GM23248 (cell line): ENCODE measurements at regions not wholly inside any gene's neighbourhood (a gene's known extent, or its start where the extent isn't known, plus 50 kb on each side); places are given as distances from the start of the nearest gene placed in this dataset.

Experiments used
- DNase-seq: peaks from one replicate; pipeline ENCODE4 v3.0.0-alpha.2; 2015
- H2AFZ ChIP-seq: fragments of 200-600 bp; sonication (generic); 2 replicates; pipeline ENCODE4 v1.6.1; 2016; ENCODE audit warnings: antibody characterized with exemption
- H3F3A ChIP-seq: fragments of 200-600 bp; sonication (generic); 2 replicates; pipeline ENCODE4 v1.6.1; 2016; ENCODE audit warnings: mild to moderate bottlenecking, antibody characterized with exemption, mixed run types; ENCODE audit not compliant: insufficient read depth
- H3K27ac ChIP-seq: fragments of 200-600 bp; sonication (generic); 2 replicates; pipeline ENCODE4 v1.5.1; 2016; ENCODE audit warnings: mild to moderate bottlenecking
- H3K27me3 ChIP-seq: fragments of 200-600 bp; sonication (generic); replicated peaks from 2 replicates; pipeline ENCODE4 v1.6.1; 2016; ENCODE audit warnings: mild to moderate bottlenecking; ENCODE audit not compliant: insufficient read depth
- H3K36me3 ChIP-seq: fragments of 200-600 bp; sonication (generic); 2 replicates; pipeline ENCODE4 v1.6.1; 2016; ENCODE audit warnings: low read depth, mild to moderate bottlenecking
- H3K4me1 ChIP-seq: fragments of 200-600 bp; sonication (generic); 2 replicates; pipeline ENCODE4 v1.6.1; 2016; ENCODE audit warnings: mild to moderate bottlenecking; ENCODE audit not compliant: insufficient read depth
- H3K4me2 ChIP-seq: fragments of 200-600 bp; sonication (generic); one replicate; pipeline ENCODE4 v1.6.1; 2016; ENCODE audit warnings: mild to moderate bottlenecking; ENCODE audit not compliant: unreplicated experiment
- H3K4me3 ChIP-seq: fragments of 200-600 bp; sonication (generic); 2 replicates; pipeline ENCODE4 v1.5.1; 2016; ENCODE audit warnings: mild to moderate bottlenecking
- H3K79me2 ChIP-seq: fragments of 200-600 bp; sonication (generic); 2 replicates; pipeline ENCODE4 v1.6.1; 2016; ENCODE audit warnings: mild to moderate bottlenecking; ENCODE audit not compliant: insufficient read depth
- H3K9ac ChIP-seq: fragments of 200-600 bp; sonication (generic); 2 replicates; pipeline ENCODE4 v1.6.1; 2016; ENCODE audit warnings: mild to moderate bottlenecking
- H3K9me2 ChIP-seq: fragments of 200-600 bp; sonication (generic); 2 replicates; pipeline ENCODE4 v1.6.1; 2016; ENCODE audit warnings: mixed run types, mild to moderate bottlenecking, moderate library complexity; ENCODE audit not compliant: insufficient read depth
- H3K9me3 ChIP-seq: fragments of 200-600 bp; sonication (generic); one replicate; pipeline ENCODE4 v1.6.1; 2017; ENCODE audit warnings: low read depth
- H4K20me1 ChIP-seq: fragments of 200-600 bp; sonication (generic); 2 replicates; pipeline ENCODE4 v1.6.0; 2016; ENCODE audit not compliant: insufficient read depth
- EZH2 ChIP-seq: fragments of 200-600 bp; sonication (generic); IDR thresholded peaks from 2 replicates; pipeline ENCODE4 v1.6.1; 2018; ENCODE audit warnings: antibody characterized with exemption, mild to moderate bottlenecking; ENCODE audit not compliant: insufficient read depth, poor library complexity, severe bottlenecking
- EZH2phosphoT487 ChIP-seq: fragments of 200-600 bp; sonication (generic); IDR thresholded peaks from 2 replicates; pipeline ENCODE4 v1.6.1; 2018; ENCODE audit warnings: antibody characterized with exemption, moderate library complexity, mild to moderate bottlenecking, low read depth; ENCODE audit not compliant: insufficient read depth
- WGBS, 2 experiments: methylation state at CpG; one replicate each; pipeline ENCODE4 v1.1.6; 2015 to 2017; ENCODE audit warnings: low lambda C conversion rate in 2 of 2, low coverage in 1 of 2; ENCODE audit errors: missing lambda C conversion rate in 2 of 2; 5-methylcytosine and 5-hydroxymethylcytosine counted together
- in situ Hi-C: fragments of 300-500 bp; cut with MboI; formaldehyde crosslinking; loops from 2 replicates; pipeline ENCODE4 v1.15.0; 2020

GRCh38 chr6:92376691-92377090 is 1042.7 kb downstream of the EPHA7 start:
- in situ Hi-C loops, result no loop called here
- H3K9ac ChIP-seq, result no peak overlapping the region
- no peaks in the 10 kb centered on the region for H3K4me1 ChIP-seq
- H3K4me3 ChIP-seq, result no peak overlapping the region
- H3K27ac ChIP-seq, result no peak overlapping the region
- H3K27me3 ChIP-seq, result no peaks in the 10 kb centered on the region
- no peaks in the 10 kb centered on the region for H3F3A ChIP-seq
- no peaks in the 10 kb centered on the region for H3K9me3 ChIP-seq
- DNase-seq, result no peak
- no peak overlapping the region for H3K4me2 ChIP-seq
- 0 to 2% methylated on average over 3 of the region's 3 CpGs for WGBS, 2 experiments
- no peaks in the 10 kb centered on the region for H3K36me3 ChIP-seq
- no peaks in the 10 kb centered on the region for H3K9me2 ChIP-seq
- TF ChIP-seq EZH2 (no peak), EZH2phosphoT487 (no peak)
- H4K20me1 ChIP-seq, result no peaks in the 10 kb centered on the region
- no peak overlapping the region for H2AFZ ChIP-seq
- no peaks in the 10 kb centered on the region for H3K79me2 ChIP-seq

DNA sequence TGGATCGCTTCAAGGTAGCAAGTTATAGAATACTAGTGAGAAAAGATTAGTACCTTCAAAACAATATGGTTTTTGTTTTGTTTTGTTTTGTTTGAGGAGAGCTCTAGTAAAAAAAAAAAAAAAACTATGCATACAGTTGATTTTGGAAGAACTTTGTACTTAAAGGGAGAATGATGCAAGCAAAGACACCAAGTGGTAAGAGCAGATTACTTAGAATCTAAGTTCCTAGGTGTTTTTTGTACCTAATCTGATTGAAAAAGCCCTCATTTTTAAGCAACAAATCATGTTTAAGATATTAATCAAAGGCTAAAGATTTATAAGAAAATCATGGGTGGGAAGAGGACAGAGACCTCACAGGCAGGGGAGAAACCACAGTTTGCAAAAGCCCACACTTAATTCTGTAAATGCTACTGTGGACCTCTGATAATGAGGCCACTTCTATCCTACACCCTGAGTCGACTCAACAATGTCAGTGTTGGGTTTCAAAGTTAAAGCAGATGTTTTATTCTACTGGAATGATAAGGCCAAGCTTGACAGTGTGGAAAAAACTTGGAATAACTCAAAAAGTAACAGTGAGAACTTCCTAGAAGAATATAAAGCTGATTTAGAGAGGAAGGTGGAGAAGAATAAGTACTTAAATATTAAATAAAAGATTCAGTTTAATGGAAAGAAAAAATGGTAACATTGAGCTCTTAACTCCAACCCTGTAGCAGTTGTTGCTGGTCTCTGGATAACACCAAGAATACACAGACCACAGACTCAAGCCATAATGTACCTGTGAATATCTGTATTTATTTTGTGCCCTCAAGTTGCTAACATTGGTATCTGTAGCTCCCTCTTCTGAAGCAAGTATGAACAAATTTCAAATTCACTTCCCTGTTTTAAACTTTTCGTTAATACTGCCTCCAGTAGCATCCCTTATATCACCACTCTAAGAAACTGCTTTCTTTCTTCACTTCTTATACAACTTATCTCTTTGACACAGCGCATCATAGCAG is 1047.8 kb downstream of the EPHA7 start:
- Histone ChIP-seq H3K27me3 (no peaks in the 10 kb centered on the region), H3K36me3 (no peaks in the 10 kb centered on the region), H3K9me3 (no peaks in the 10 kb centered on the region), H3K9ac (no peak overlapping the region), H3K4me1 (no peaks in the 10 kb centered on the region), H4K20me1 (no peaks in the 10 kb centered on the region), H2AFZ (no peak overlapping the region), H3K4me3 (no peak overlapping the region), H3K79me2 (no peaks in the 10 kb centered on the region), H3K4me2 (no peak overlapping the region), H3K27ac (no peak overlapping the region), H3F3A (no peaks in the 10 kb centered on the region), H3K9me2 (no peaks in the 10 kb centered on the region)
- WGBS, 2 experiments, result 12 to 21% methylated on average over 4 of the region's 4 CpGs
- no peak for DNase-seq
- in situ Hi-C loops, result no loop called here
- TF ChIP-seq EZH2phosphoT487 (no peak), EZH2 (no peak)

GRCh38 chr6:92369309-92369708 is 1050.0 kb downstream of the EPHA7 start:
- H3F3A ChIP-seq, result no peaks in the 10 kb centered on the region
- H3K4me3 ChIP-seq, result no peak overlapping the region
- DNase-seq, result no peak
- in situ Hi-C loops, result no loop called here
- H3K27me3 ChIP-seq, result no peaks in the 10 kb centered on the region
- no peaks in the 10 kb centered on the region for H3K9me3 ChIP-seq
- H3K79me2 ChIP-seq, result no peaks in the 10 kb centered on the region
- no peak overlapping the region for H3K27ac ChIP-seq
- no peak overlapping the region for H2AFZ ChIP-seq
- H3K4me2 ChIP-seq, result no peak overlapping the region
- 3% methylated on average over 2 of the region's 2 CpGs for WGBS, 2 experiments
- TF ChIP-seq EZH2 (no peak), EZH2phosphoT487 (no peak)
- no peak overlapping the region for H3K9ac ChIP-seq
- no peaks in the 10 kb centered on the region for H3K4me1 ChIP-seq
- no peaks in the 10 kb centered on the region for H4K20me1 ChIP-seq
- H3K9me2 ChIP-seq, result no peaks in the 10 kb centered on the region
- no peaks in the 10 kb centered on the region for H3K36me3 ChIP-seq

GRCh38 chr6:92364948-92365541 is 1054.3 kb downstream of the EPHA7 start:
- no peaks in the 10 kb centered on the region for H3K79me2 ChIP-seq
- no peak overlapping the region for H3K4me3 ChIP-seq
- H3K27ac ChIP-seq, result no peak overlapping the region
- no peak overlapping the region for H3K4me2 ChIP-seq
- no peaks in the 10 kb centered on the region for H3K9me2 ChIP-seq
- in situ Hi-C loops, result no loop called here
- DNase-seq, result no peak
- H4K20me1 ChIP-seq, result no peaks in the 10 kb centered on the region
- no peaks in the 10 kb centered on the region for H3F3A ChIP-seq
- TF ChIP-seq EZH2, result no peak
- TF ChIP-seq EZH2phosphoT487, result no peak
- no peaks in the 10 kb centered on the region for H3K27me3 ChIP-seq
- H3K9me3 ChIP-seq, result no peaks in the 10 kb centered on the region
- WGBS, 2 experiments, result 0 to 3% methylated on average over 2 of the region's 2 CpGs
- H3K4me1 ChIP-seq, result no peaks in the 10 kb centered on the region
- no peak overlapping the region for H3K9ac ChIP-seq
- no peak overlapping the region for H2AFZ ChIP-seq
- H3K36me3 ChIP-seq, result no peaks in the 10 kb centered on the region
